SK-N-SH treated with all-trans-retinoic acid at 6 μM for 48 hours (cell line): ENCODE measurements at regions not wholly inside any gene's neighbourhood (a gene's known extent, or its start where the extent isn't known, plus 50 kb on each side); places are given as distances from the start of the nearest gene placed in this dataset.

Experiments used
- ATAC-seq: fragments of 200-7000 bp; cut with Tn5 transposase; 3 replicates; pipeline ENCODE4 v1.9.1; 2020; ENCODE audit warnings: mild to moderate bottlenecking, moderate library complexity
- ARNTL ChIP-seq: fragments of 450-650 bp; formaldehyde crosslinking; IDR thresholded peaks from 2 replicates; pipeline ENCODE4 v1.5.0; 2020; ENCODE audit warnings: low read depth, mild to moderate bottlenecking, moderate library complexity, borderline replicate concordance
- BACH2 ChIP-seq: fragments of 250-450 bp; sonication (Bioruptor Pico); IDR thresholded peaks from 2 replicates; pipeline ENCODE4 v1.9.0; 2021; ENCODE audit warnings: mild to moderate bottlenecking, borderline replicate concordance
- CSDC2 ChIP-seq: fragments of 250-450 bp; sonication (Bioruptor Pico); IDR thresholded peaks from 2 replicates; pipeline ENCODE4 v1.5.0; 2020; ENCODE audit warnings: mild to moderate bottlenecking, moderate library complexity
- ESRRG ChIP-seq: fragments of 250-450 bp; sonication (Bioruptor Pico); IDR thresholded peaks from 2 replicates; pipeline ENCODE4 v1.6.1; 2021; ENCODE audit warnings: mild to moderate bottlenecking
- GLIS3 ChIP-seq: fragments of 250-450 bp; sonication (Bioruptor Pico); IDR thresholded peaks from 2 replicates; pipeline ENCODE4 v1.5.0; 2020; ENCODE audit warnings: mild to moderate bottlenecking, moderate library complexity
- ISL1 ChIP-seq: fragments of 250-450 bp; sonication (Bioruptor Pico); IDR thresholded peaks from 2 replicates; pipeline ENCODE4 v2.1.2; 2022; ENCODE audit warnings: mild to moderate bottlenecking, moderate library complexity
- OSR1 ChIP-seq: fragments of 250-450 bp; sonication (Bioruptor Pico); IDR thresholded peaks from 2 replicates; pipeline ENCODE4 v1.8.0; 2022; ENCODE audit warnings: moderate library complexity, mild to moderate bottlenecking, inconsistent platforms
- PPARA ChIP-seq: fragments of 250-450 bp; sonication (Bioruptor Pico); IDR thresholded peaks from 2 replicates; pipeline ENCODE4 v1.5.0; 2020; ENCODE audit warnings: mild to moderate bottlenecking, borderline replicate concordance
- RARB ChIP-seq: fragments of 250-450 bp; sonication (Bioruptor Pico); IDR thresholded peaks from 2 replicates; pipeline ENCODE4 v1.8.0; 2021; ENCODE audit warnings: mild to moderate bottlenecking, moderate library complexity
- SNAI2 ChIP-seq: fragments of 250-450 bp; sonication (Bioruptor Pico); IDR thresholded peaks from 2 replicates; pipeline ENCODE4 v1.5.0; 2020; ENCODE audit warnings: mild to moderate bottlenecking, moderate library complexity
- TCF4 ChIP-seq: fragments of 250-450 bp; sonication (Bioruptor Pico); IDR thresholded peaks from 2 replicates; pipeline ENCODE4 v1.8.0; 2021; ENCODE audit warnings: mild to moderate bottlenecking, moderate library complexity, borderline replicate concordance
- TOX ChIP-seq: fragments of 250-450 bp; sonication (Bioruptor Pico); IDR thresholded peaks from 2 replicates; pipeline ENCODE4 v1.8.0; 2021; ENCODE audit warnings: mild to moderate bottlenecking, moderate library complexity, borderline replicate concordance
- ZC3H10 ChIP-seq: fragments of 250-450 bp; sonication (Bioruptor Pico); IDR thresholded peaks from 2 replicates; pipeline ENCODE4 v1.5.1; 2021; ENCODE audit warnings: mild to moderate bottlenecking, moderate library complexity
- ZFP3 ChIP-seq: fragments of 250-450 bp; sonication (Bioruptor Pico); IDR thresholded peaks from 2 replicates; pipeline ENCODE4 v1.5.0; 2020; ENCODE audit warnings: mild to moderate bottlenecking, moderate library complexity
- ZFP30 ChIP-seq: fragments of 450-650 bp; formaldehyde crosslinking; IDR thresholded peaks from 2 replicates; pipeline ENCODE4 v1.5.0; 2022; ENCODE audit warnings: mild to moderate bottlenecking, moderate library complexity
- ZNF565 ChIP-seq: fragments of 450-650 bp; formaldehyde crosslinking; conservative IDR thresholded peaks from 2 replicates; pipeline ENCODE4 v1.5.0; 2020; ENCODE audit warnings: low read depth, mild to moderate bottlenecking, moderate library complexity
- ZNF70 ChIP-seq: fragments of 450-650 bp; formaldehyde crosslinking; IDR thresholded peaks from 2 replicates; pipeline ENCODE4 v1.5.0; 2020; ENCODE audit warnings: mild to moderate bottlenecking, moderate library complexity
- ZNF8 ChIP-seq: fragments of 450-650 bp; formaldehyde crosslinking; IDR thresholded peaks from 2 replicates; pipeline ENCODE4 v1.5.0; 2020; ENCODE audit warnings: mild to moderate bottlenecking, moderate library complexity
- TF ChIP-seq, protein P1 (sequence below): fragments of 250-450 bp; sonication (Bioruptor Pico); IDR thresholded peaks from 2 replicates; pipeline ENCODE4 v1.5.0; 2020; ENCODE audit warnings: mild to moderate bottlenecking, moderate library complexity
- TF ChIP-seq, protein P2 (sequence below): fragments of 250-450 bp; sonication (Bioruptor Pico); IDR thresholded peaks from 2 replicates; pipeline ENCODE4 v1.8.0; 2020; ENCODE audit warnings: mild to moderate bottlenecking, moderate library complexity, borderline replicate concordance
- TF ChIP-seq, protein P3 (sequence below): fragments of 250-450 bp; sonication (Bioruptor Pico); IDR thresholded peaks from 2 replicates; pipeline ENCODE4 v1.5.1; 2021; ENCODE audit warnings: mild to moderate bottlenecking, moderate library complexity
- TF ChIP-seq, protein P4 (sequence below): fragments of 250-450 bp; sonication (Bioruptor Pico); IDR thresholded peaks from 2 replicates; pipeline ENCODE4 v1.5.1; 2020; ENCODE audit warnings: low read depth, mild to moderate bottlenecking, moderate library complexity

DNA sequence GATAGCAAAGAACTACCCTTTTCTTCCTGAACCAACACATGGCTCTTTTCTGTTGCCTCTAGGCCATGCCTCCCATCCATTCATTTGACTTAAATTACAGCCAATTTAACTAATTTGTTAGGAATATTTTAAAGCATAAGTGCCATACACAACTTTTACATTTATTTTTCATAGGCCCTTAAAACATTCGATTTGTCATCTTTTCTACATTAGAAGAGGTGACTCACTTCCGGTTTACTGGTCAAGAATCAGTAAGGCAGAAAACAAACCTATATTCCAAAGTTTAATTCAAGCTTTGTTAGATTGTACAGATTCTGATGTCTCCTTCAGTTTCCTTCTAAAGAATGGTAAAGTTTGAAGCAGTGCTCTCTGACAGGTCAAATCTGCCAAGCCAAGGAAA lies 344.3 kb downstream of the SAMD5 start (continued):
- TF ChIP-seq, protein P1, sequence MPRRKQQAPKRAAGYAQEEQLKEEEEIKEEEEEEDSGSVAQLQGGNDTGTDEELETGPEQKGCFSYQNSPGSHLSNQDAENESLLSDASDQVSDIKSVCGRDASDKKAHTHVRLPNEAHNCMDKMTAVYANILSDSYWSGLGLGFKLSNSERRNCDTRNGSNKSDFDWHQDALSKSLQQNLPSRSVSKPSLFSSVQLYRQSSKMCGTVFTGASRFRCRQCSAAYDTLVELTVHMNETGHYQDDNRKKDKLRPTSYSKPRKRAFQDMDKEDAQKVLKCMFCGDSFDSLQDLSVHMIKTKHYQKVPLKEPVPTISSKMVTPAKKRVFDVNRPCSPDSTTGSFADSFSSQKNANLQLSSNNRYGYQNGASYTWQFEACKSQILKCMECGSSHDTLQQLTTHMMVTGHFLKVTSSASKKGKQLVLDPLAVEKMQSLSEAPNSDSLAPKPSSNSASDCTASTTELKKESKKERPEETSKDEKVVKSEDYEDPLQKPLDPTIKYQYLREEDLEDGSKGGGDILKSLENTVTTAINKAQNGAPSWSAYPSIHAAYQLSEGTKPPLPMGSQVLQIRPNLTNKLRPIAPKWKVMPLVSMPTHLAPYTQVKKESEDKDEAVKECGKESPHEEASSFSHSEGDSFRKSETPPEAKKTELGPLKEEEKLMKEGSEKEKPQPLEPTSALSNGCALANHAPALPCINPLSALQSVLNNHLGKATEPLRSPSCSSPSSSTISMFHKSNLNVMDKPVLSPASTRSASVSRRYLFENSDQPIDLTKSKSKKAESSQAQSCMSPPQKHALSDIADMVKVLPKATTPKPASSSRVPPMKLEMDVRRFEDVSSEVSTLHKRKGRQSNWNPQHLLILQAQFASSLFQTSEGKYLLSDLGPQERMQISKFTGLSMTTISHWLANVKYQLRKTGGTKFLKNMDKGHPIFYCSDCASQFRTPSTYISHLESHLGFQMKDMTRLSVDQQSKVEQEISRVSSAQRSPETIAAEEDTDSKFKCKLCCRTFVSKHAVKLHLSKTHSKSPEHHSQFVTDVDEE (CRISPR knock-in tag) = no peak
- TF ChIP-seq CSDC2 (CRISPR knock-in tag) (no peak), ZNF8 (CRISPR knock-in tag) (no peak), ARNTL (CRISPR knock-in tag) (no peak), PPARA (CRISPR knock-in tag) (no peak)

DNA sequence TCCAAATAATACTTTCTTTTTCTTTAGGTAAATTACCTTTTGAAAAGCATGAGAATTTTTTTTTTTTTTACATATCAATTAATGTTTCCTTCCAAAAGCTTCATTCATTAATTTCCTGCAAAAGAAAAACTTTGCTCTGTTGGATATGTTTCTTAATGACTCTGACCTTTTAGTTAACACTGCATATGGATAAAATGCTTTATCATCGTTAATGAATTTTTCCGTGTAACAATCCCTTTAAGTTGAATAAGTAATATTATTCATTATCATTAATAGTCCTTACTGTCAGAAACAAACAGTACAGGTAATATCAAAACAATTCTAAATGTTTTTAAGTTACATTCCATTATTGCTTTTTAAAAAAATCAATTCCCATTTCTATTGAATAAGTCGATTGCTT lies 345.1 kb downstream of the SAMD5 start:
- ATAC-seq = no peak
- no peak for TF ChIP-seq ZFP30 (CRISPR knock-in tag)
- TF ChIP-seq GLIS3 (CRISPR knock-in tag) = no peak
- TF ChIP-seq TOX (CRISPR knock-in tag) = no peak
- no peak for TF ChIP-seq BACH2 (CRISPR knock-in tag)
- no peak for TF ChIP-seq SNAI2 (CRISPR knock-in tag)
- TF ChIP-seq, protein P2, sequence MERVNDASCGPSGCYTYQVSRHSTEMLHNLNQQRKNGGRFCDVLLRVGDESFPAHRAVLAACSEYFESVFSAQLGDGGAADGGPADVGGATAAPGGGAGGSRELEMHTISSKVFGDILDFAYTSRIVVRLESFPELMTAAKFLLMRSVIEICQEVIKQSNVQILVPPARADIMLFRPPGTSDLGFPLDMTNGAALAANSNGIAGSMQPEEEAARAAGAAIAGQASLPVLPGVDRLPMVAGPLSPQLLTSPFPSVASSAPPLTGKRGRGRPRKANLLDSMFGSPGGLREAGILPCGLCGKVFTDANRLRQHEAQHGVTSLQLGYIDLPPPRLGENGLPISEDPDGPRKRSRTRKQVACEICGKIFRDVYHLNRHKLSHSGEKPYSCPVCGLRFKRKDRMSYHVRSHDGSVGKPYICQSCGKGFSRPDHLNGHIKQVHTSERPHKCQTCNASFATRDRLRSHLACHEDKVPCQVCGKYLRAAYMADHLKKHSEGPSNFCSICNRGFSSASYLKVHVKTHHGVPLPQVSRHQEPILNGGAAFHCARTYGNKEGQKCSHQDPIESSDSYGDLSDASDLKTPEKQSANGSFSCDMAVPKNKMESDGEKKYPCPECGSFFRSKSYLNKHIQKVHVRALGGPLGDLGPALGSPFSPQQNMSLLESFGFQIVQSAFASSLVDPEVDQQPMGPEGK (CRISPR knock-in tag) = no peak
- no peak for TF ChIP-seq PPARA (CRISPR knock-in tag)
- no peak for TF ChIP-seq RARB (CRISPR knock-in tag)
- no peak for TF ChIP-seq ARNTL (CRISPR knock-in tag)
- TF ChIP-seq, protein P3, sequence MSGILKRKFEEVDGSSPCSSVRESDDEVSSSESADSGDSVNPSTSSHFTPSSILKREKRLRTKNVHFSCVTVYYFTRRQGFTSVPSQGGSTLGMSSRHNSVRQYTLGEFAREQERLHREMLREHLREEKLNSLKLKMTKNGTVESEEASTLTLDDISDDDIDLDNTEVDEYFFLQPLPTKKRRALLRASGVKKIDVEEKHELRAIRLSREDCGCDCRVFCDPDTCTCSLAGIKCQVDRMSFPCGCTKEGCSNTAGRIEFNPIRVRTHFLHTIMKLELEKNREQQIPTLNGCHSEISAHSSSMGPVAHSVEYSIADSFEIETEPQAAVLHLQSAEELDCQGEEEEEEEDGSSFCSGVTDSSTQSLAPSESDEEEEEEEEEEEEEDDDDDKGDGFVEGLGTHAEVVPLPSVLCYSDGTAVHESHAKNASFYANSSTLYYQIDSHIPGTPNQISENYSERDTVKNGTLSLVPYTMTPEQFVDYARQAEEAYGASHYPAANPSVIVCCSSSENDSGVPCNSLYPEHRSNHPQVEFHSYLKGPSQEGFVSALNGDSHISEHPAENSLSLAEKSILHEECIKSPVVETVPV = no peak
- TF ChIP-seq, protein P1 (CRISPR knock-in tag) = no peak
- no peak for TF ChIP-seq ZNF565 (CRISPR knock-in tag)
- no peak for TF ChIP-seq ZC3H10 (CRISPR knock-in tag)
- no peak for TF ChIP-seq ZNF8 (CRISPR knock-in tag)
- no peak for TF ChIP-seq TCF4
- TF ChIP-seq ZFP3 (CRISPR knock-in tag) = no peak
- TF ChIP-seq, protein P4, sequence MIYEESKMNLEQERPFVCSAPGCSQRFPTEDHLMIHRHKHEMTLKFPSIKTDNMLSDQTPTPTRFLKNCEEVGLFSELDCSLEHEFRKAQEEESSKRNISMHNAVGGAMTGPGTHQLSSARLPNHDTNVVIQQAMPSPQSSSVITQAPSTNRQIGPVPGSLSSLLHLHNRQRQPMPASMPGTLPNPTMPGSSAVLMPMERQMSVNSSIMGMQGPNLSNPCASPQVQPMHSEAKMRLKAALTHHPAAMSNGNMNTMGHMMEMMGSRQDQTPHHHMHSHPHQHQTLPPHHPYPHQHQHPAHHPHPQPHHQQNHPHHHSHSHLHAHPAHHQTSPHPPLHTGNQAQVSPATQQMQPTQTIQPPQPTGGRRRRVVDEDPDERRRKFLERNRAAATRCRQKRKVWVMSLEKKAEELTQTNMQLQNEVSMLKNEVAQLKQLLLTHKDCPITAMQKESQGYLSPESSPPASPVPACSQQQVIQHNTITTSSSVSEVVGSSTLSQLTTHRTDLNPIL (CRISPR knock-in tag) = no peak
- no peak for TF ChIP-seq ISL1 (CRISPR knock-in tag)

DNA sequence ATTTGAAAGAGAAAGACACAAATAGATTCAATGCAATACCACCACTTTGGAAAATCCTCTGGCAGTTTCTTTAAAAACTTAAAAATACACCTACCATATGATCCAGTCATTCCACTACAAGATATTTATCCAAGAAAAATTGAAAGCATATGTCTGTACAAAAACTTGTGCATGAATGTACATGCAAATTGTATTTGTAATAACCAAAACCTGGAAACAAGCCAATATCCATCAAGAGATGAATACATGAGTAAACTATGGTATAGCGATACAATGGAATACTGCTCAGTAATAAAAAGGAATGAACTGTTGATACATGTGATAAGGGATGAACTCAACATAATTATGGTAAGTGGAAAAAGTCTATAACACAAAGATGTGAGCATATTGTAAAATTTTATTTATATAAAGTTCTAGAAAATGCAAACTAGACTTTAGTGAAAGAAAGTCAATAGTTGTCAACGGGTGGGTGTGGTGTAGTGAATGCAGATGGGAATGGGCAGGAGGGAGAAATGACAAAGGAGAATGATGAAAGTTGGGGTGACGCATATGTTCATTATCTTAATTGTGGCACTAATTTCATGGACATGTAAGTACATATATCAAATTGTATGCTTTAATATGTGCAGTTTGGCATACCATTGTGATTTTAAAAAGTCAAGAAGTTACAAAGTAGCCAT lies 347.5 kb downstream of the SAMD5 start:
- no peak for ATAC-seq
- no peak for TF ChIP-seq ZNF565 (CRISPR knock-in tag)
- no peak for TF ChIP-seq RARB (CRISPR knock-in tag)
- no peak for TF ChIP-seq ESRRG (CRISPR knock-in tag)
- TF ChIP-seq ZFP3 (CRISPR knock-in tag) = no peak
- TF ChIP-seq SNAI2 (CRISPR knock-in tag) = no peak
- TF ChIP-seq, protein P3 = no peak
- TF ChIP-seq ISL1 (CRISPR knock-in tag) = no peak
- TF ChIP-seq ZNF70 (CRISPR knock-in tag) = no peak
- no peak for TF ChIP-seq OSR1 (CRISPR knock-in tag)
- no peak for TF ChIP-seq ZNF8 (CRISPR knock-in tag)
- TF ChIP-seq CSDC2 (CRISPR knock-in tag) = no peak
- no peak for TF ChIP-seq BACH2 (CRISPR knock-in tag)
- no peak for TF ChIP-seq TOX (CRISPR knock-in tag)
- TF ChIP-seq GLIS3 (CRISPR knock-in tag) = no peak
- TF ChIP-seq, protein P4 (CRISPR knock-in tag) = no peak
